HG03469 (cell line): ENCODE measurements at regions not wholly inside any gene's neighbourhood (a gene's known extent, or its start where the extent isn't known, plus 50 kb on each side); places are given as distances from the start of the nearest gene placed in this dataset.

Experiments used
- ATAC-seq: cut with Tn5 transposase; IDR thresholded peaks from one replicate; pipeline ENCODE4 v1.9.1; 2021; ENCODE audit warnings: mild to moderate bottlenecking, moderate library complexity, moderate number of reproducible peaks; ENCODE audit not compliant: unreplicated experiment

GRCh38 chr20:10802236-10802635 lies 128.4 kb upstream of the JAG1 start:
- no peak for ATAC-seq

- ATAC-seq, result no peak
These were observed 132.0 kb upstream of the JAG1 start for GRCh38 chr20:10805764-10806163.

GRCh38 chr20:10806539-10806938 lies 132.7 kb upstream of the JAG1 start:
- ATAC-seq, result no peak

- no peak for ATAC-seq
These were observed 133.2 kb upstream of the JAG1 start for GRCh38 chr20:10807013-10807412.

GRCh38 chr20:10812759-10813327 lies 139.0 kb upstream of the JAG1 start:
- no peak for ATAC-seq

GRCh38 chr20:10823585-10823984 lies 149.8 kb upstream of the JAG1 start:
- ATAC-seq, result no peak

- ATAC-seq, result no peak
These were observed 151.1 kb upstream of the JAG1 start for GRCh38 chr20:10824750-10825500.

- no peak for ATAC-seq
These were observed 152.3 kb upstream of the JAG1 start for GRCh38 chr20:10826111-10826510.

GRCh38 chr20:10828180-10828579 lies 154.4 kb upstream of the JAG1 start:
- ATAC-seq, result no peak

- no peak for ATAC-seq
These were observed 158.3 kb upstream of the JAG1 start for GRCh38 chr20:10832141-10832540.

- ATAC-seq, result no peak
These were observed 164.1 kb upstream of the JAG1 start for GRCh38 chr20:10837901-10838300.

GRCh38 chr20:10842116-10842515 lies 168.3 kb upstream of the JAG1 start:
- no peak for ATAC-seq

- no peak for ATAC-seq
These were observed 169.4 kb upstream of the JAG1 start for GRCh38 chr20:10843146-10843711.

- no peak for ATAC-seq
These were observed 173.0 kb upstream of the JAG1 start for GRCh38 chr20:10846766-10847165.

GRCh38 chr20:10848810-10849370 lies 175.1 kb upstream of the JAG1 start:
- peak; percentile 74 for ATAC-seq

GRCh38 chr20:10853176-10853575 lies 179.4 kb upstream of the JAG1 start:
- no peak for ATAC-seq

- no peak for ATAC-seq
These were observed 179.9 kb upstream of the JAG1 start for GRCh38 chr20:10853731-10854130.

- ATAC-seq, result no peak
These were observed 181.2 kb upstream of the JAG1 start for GRCh38 chr20:10854976-10855375.

- ATAC-seq, result no peak
These were observed 182.0 kb upstream of the JAG1 start for GRCh38 chr20:10855778-10856177.

GRCh38 chr20:10856237-10857015 lies 182.6 kb upstream of the JAG1 start:
- ATAC-seq, result no peak

- no peak for ATAC-seq
These were observed 183.7 kb upstream of the JAG1 start for GRCh38 chr20:10857352-10858070.
